Breast epithelium (tissue), 3 donors: ENCODE measurements at regions not wholly inside any gene's neighbourhood (a gene's known extent, or its start where the extent isn't known, plus 50 kb on each side); places are given as distances from the start of the nearest gene placed in this dataset.

Experiments
- CTCF ChIP-seq, 3 donors: fragments of 450-650 bp; IDR thresholded peaks; one replicate each; pipeline ENCODE4 v1.5.1; 2016 to 2017; ENCODE audit warnings: antibody characterized with exemption in 3 of 3, mild to moderate bottlenecking in 3 of 3, moderate library complexity in 3 of 3
- POLR2A ChIP-seq: fragments of 450-650 bp; IDR thresholded peaks from one replicate; pipeline ENCODE4 v1.6.1; 2016; ENCODE audit warnings: antibody characterized with exemption, mild to moderate bottlenecking, moderate library complexity
- POLR2AphosphoS5 ChIP-seq, 3 donors: sonication (generic); formaldehyde crosslinking; IDR thresholded peaks; one replicate each; pipeline ENCODE4 v1.6.1; 2017; ENCODE audit warnings: antibody characterized with exemption in 3 of 3

- TF ChIP-seq CTCF (IDR thresholded peaks at IDR 0.05), result no peak
- TF ChIP-seq POLR2A, result no peak
- no peak for TF ChIP-seq POLR2AphosphoS5 (IDR thresholded peaks at IDR 0.05)
These were observed 638.0 kb upstream of the MKI67 start for GRCh38 chr10:128764190-128764589.
